DOHH2 (cell line): ENCODE measurements at regions not wholly inside any gene's neighbourhood (a gene's known extent, or its start where the extent isn't known, plus 50 kb on each side); places are given as distances from the start of the nearest gene placed in this dataset.
"Not testable (repeated sequence)": the region's sequence is repeated elsewhere in the genome, so short reads cannot be mapped to it uniquely, and the experiment has no call there.

ENCODE experiments used
- EZH2phosphoT487 ChIP-seq: fragments of 200-600 bp; sonication (generic); IDR thresholded peaks from 2 replicates; pipeline ENCODE4 v1.6.1; 2017; ENCODE audit warnings: borderline replicate concordance, mild to moderate bottlenecking, antibody characterized with exemption, low read length, moderate library complexity, mixed read lengths
- TF ChIP-seq, protein P1 (sequence below): fragments of 200-600 bp; sonication (generic); IDR thresholded peaks from one replicate; pipeline ENCODE4 v1.5.1; 2014; ENCODE audit warnings: antibody characterized with exemption, mild to moderate bottlenecking, low read depth, low read length; ENCODE audit not compliant: poor library complexity, severe bottlenecking

DNA sequence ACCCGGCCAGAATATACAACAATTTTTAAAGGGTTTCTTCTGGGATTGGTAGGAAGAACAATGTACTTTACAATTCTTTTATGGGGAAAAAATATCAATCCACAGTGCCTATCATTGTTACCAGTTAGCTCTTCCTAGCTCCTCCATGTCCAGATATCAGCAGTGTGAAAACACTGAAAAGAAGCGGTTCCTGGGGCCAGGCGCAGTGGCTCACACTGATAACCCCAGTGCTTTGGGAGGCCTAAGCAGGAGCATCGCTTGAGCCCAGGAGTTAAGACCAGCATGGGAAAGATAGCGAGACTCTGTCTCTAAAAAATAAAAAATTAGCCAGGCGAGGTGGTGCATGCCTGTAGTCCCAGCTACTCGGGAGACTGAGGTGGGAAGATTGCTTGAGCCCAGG lies 114.5 kb upstream of the VOPP1 start:
- TF ChIP-seq, protein P1, sequence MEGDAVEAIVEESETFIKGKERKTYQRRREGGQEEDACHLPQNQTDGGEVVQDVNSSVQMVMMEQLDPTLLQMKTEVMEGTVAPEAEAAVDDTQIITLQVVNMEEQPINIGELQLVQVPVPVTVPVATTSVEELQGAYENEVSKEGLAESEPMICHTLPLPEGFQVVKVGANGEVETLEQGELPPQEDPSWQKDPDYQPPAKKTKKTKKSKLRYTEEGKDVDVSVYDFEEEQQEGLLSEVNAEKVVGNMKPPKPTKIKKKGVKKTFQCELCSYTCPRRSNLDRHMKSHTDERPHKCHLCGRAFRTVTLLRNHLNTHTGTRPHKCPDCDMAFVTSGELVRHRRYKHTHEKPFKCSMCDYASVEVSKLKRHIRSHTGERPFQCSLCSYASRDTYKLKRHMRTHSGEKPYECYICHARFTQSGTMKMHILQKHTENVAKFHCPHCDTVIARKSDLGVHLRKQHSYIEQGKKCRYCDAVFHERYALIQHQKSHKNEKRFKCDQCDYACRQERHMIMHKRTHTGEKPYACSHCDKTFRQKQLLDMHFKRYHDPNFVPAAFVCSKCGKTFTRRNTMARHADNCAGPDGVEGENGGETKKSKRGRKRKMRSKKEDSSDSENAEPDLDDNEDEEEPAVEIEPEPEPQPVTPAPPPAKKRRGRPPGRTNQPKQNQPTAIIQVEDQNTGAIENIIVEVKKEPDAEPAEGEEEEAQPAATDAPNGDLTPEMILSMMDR: not testable (repeated sequence)
- not testable (repeated sequence) for TF ChIP-seq EZH2phosphoT487
